NCI-H2227 treated with DMSO at 0.1 percent for 48 hours (cell line): ENCODE measurements at regions not wholly inside any gene's neighbourhood (a gene's known extent, or its start where the extent isn't known, plus 50 kb on each side); places are given as distances from the start of the nearest gene placed in this dataset.
"Not testable (repeated sequence)": the region's sequence is repeated elsewhere in the genome, so short reads cannot be mapped to it uniquely, and the experiment has no call there.

Experiments
- DNase-seq: peaks from one replicate; lab custom pipeline; 2025; lab: John Stamatoyannopoulos, UW

GRCh38 chr4:186979961-186980745 lies 256.5 kb upstream of the FAT1 start:
- DNase-seq: no peak

GRCh38 chr4:186981161-186981560 lies 257.5 kb upstream of the FAT1 start:
- DNase-seq: no peak

DNA sequence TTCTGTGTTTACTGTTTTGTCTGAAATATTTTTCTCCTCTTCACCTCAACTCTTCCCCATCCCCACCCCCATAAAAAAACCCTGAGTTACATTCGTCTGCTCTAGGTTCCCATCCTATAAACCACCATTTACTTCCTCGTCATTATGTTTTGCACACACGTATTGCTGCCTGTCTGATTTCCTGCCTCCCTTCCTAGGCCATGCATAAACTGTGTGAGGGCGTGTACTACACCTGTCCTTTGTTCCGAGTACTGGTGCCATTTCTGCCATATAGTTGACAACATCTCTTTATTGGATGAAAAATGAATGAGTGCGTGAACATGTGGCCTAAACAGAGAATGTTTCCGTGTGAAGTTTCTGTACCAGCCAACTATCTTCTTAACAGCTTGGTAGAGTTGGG lies 258.5 kb upstream of the FAT1 start:
- no peak for DNase-seq

DNA sequence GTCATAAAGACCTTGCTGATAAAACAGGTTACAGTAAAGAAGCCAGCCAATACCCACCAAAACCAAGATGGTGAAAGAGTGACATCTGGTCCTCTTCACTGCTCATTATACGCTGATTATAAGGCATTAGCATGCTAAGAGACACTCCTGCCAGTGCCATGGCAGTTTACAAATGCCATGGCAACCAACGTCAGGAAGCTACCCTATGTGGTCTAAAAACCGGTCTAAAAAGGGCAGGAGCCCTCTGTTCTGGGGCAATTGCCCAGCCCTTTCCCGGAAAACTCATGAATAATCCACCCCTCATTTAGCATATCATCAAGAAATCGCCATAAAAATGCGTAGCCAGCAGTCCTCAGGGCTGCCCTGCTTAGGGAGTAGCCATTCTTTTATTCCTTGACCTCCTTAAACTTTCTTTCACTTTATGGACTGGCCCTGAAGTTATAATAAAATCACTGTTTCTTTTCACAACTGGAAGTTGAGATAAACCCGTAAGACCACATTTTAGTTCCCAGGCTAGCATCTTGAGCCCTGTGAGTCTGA lies 260.5 kb upstream of the FAT1 start:
- no peak for DNase-seq

GRCh38 chr4:186999686-187000085 lies 276.0 kb upstream of the FAT1 start:
- DNase-seq: no peak

DNA sequence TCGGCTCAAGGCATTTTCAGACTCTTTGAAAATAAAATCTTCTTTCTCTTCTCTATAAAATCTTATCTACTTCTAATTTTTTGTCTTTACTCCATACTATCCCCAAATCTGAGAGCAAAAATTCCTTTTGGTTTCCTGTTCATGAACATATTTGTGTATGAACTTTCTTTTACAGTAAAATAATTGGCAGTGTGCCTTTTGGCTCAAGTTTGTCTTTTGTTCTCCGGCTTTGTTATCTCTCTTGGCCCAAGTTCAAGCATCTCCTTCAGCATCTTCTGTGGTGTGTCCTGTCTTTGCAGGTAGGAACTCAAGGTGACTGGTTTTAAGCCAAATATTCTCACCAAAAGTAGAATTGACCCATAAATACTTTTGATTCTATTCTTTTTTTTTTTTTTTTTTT lies 276.6 kb upstream of the FAT1 start:
- no peak for DNase-seq

GRCh38 chr4:187002133-187002532 lies 278.5 kb upstream of the FAT1 start:
- DNase-seq: not testable (repeated sequence)

DNA sequence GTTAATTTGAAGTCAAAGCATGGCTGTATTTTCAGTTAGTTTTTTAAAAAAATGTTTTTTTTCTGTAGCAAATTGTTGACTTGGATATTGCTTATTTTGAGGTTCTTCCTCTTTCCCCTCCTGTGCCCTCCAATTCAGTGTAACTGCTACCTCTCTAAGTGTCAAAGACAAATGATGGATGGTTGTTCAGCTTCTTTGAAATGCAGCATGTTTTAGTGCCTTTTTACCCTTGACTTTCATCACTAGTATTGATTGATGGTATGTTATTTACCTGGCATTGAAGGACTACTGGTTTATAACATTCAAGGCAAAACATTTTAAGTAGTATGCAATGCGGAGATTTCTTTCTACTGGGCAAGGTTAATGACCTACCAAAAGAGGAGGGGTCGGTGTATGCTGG lies 281.0 kb upstream of the FAT1 start:
- no peak for DNase-seq

- DNase-seq: no peak
These were observed 282.5 kb upstream of the FAT1 start for GRCh38 chr4:187006189-187006618.

DNA sequence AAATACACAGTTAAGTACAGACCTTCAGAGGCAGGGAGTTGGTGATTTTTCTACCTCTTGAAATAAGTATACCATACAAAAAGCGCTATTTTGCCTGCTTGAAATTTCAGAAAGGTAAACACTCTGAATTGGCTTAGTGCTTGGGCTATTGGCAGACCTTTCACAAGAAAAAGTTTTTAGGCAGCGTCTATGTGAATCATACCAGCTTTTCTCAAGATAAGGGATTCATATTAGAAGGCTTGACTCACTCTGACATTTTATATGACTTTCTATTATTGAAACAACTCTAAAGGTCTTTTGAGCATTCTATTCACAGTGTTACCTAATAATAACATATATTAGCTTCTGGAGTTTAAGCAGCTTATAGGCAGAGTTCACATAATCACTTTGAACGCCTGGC lies 286.4 kb upstream of the FAT1 start:
- no peak for DNase-seq

GRCh38 chr4:187016101-187016500 lies 292.4 kb upstream of the FAT1 start:
- no peak for DNase-seq

DNA sequence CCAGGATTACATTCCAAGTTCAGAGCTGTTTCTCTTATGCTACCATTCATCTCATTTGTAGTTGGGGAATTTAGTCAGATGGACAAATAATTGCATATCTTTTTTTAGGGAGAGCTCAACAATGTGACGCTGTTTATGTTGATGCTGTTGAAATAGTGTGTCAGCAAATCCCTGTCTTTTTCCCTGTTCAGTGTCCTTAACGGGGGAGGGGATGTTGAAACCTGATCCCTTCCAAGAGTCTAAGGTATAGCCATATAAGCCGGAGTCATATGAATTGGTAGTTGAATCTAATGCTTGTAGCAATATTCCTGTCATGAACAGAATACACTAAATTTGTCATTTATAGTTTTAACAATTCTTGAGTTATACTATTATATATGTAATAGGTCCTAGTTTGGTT lies 293.5 kb upstream of the FAT1 start:
- no peak for DNase-seq

DNA sequence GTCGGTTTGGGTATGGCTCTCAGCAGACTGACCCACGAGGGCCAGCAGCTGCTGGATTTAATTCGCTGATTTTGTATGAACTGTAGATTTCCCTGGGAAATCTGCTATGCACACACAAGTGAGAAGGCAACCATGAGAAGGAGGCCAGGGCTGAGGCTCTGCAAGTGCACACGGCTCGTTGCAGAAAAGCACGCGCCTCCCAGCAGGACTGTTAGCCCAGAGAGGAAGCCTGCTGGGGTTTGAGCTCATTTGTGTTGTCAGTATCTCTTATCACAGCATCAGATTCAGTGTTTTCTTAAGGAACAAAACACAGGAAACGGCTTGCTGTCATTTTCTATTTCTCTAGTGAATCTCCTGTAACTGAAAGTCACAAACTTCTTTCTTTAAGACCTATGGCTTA lies 296.2 kb upstream of the FAT1 start:
- no peak for DNase-seq

DNA sequence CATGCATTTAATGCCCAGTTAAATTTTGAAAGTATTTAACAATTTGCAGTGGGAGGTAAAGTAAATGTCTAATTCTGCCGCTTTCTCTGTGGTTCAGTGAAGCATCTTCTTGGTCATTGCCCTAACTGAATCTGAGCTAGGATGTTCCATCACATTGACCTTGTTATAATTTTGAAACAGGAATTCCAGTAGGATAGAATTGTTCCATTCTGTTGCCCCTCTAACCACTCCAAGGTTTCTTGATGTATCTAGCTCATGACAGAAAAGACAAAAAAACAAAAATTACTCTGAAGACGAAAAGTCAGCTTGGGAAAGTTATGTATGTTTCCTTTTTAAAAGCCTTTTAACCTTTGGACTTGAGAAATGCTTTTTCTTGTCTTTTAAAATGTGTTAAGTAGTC lies 297.0 kb upstream of the FAT1 start:
- no peak for DNase-seq

- DNase-seq: no peak
These were observed 298.0 kb upstream of the FAT1 start for GRCh38 chr4:187021436-187022205.

DNA sequence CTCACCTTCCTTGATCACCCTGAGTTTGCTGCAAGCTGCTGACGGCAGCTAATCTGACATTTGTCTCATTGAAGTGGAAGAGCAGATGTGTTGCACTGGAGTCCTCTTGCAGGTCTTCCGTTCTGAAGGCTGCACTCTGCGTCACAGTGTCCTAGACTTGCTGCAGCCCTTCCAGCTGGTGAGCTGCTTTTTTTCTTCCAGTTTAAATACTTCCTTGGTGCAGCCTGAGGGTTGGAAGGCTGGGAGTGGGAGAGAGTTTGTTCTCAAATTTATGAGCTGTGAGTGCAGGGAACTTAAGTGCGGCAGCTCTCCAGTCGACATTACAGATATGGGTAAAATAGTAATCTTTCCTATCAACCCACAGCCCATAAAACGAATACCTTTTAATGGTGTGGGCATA lies 303.6 kb upstream of the FAT1 start:
- DNase-seq: no peak

GRCh38 chr4:187042251-187042650 lies 318.6 kb upstream of the FAT1 start:
- no peak for DNase-seq

- no peak for DNase-seq
These were observed 322.8 kb upstream of the FAT1 start for GRCh38 chr4:187046471-187046870.

DNA sequence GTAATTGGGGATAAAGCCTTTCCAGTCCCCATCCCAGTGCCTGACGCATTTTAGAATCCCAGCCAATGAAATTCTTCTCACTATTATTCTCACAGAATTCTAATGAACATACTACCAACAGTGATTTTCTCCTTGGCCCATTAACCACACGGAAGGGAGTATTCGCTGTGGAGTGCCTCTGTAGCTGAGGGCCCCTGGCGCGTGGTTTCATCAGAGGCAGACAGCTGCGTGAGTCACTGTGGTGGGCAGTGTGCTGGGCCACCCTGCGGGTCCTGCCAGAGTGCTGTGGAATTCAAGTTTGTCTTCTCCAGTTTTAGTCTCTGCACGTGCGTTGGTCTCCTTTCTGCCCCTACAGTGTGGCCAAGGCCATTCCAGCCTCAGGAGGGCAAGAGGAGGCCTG lies 335.4 kb upstream of the FAT1 start:
- no peak for DNase-seq

DNA sequence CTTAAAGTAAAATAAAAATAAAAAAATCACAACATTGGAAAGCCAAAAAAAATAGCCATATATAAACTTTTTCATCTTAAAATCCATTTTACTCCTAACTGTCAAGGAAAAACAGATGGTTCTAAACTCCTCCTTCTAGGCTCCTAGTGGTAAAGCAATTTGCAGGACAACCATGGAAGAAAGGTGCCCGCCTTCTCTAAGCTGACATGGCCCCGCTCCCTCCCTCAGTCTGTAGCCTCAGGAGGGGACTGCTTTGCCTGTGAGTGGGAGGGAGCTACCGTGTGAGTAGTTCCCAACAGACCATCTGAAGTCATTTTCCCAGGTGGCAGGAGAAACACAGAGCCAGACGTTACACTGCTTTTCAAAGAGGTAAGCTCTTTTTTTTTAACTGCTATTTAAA lies 336.2 kb upstream of the FAT1 start:
- DNase-seq: no peak

- no peak for DNase-seq
These were observed 336.9 kb upstream of the FAT1 start for GRCh38 chr4:187060551-187060950.

DNA sequence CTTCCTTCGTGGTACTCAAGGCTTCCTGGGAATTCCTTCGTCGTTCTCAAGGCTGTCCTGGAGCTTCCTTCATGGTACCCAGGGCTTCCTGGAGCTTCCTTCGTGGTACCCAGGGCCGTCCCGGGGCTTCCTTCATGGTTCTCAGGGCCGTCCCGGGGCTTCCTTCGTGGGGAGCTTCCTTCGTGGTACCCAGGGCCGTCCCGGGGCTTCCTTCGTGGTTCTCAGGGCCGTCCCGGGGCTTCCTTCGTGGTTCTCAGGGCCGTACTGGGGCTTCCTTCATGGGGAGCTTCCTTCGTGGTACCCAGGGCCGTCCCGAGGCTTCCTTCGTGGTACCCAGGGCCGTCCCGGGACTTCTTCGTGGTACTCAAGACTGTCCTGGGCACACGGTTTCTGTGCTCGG lies 339.6 kb upstream of the FAT1 start:
- DNase-seq: no peak

DNA sequence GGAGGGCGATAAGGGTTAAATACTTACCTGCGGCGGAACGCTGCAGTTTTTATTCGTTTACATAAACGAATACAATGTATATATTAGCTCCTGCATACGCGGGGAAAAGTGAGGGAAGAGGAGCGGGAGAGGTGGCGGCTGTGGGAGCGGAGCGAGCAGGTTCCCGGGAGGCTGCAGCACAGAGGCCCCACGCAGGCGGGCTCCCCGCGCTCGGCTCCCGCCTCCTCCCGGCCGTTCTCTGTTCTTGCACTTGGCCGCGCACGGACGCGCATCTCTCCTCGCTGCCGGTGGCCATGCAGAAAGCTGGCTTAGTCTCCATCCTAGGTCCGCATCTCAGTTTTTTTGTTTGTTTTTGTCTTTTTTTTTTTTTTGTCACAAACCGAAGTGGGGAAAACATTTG lies 340.4 kb upstream of the FAT1 start:
- no peak for DNase-seq
